ENCODE measurements at regions not wholly inside any gene's neighbourhood (a gene's known extent, or its start where the extent isn't known, plus 50 kb on each side); places are given as distances from the start of the nearest gene placed in this dataset.

GRCh38 chr13:105519771-105520170 is 1015.7 kb downstream of the EFNB2 start:
- no peak for TF ChIP-seq ZFHX2 (tag by site-specific recombination; conservative IDR thresholded peaks at IDR 0.05)
- no peak for TF ChIP-seq SP7 (tag by site-specific recombination; IDR thresholded peaks at IDR 0.05)
- no peak for TF ChIP-seq SALL2 (tag by site-specific recombination; IDR thresholded peaks at IDR 0.05; ENCODE audit: borderline replicate concordance)
- no peak for TF ChIP-seq SCRT2 (tag by site-specific recombination; IDR thresholded peaks at IDR 0.05)
- no peak for TF ChIP-seq ZNF623 (tag by site-specific recombination; IDR thresholded peaks at IDR 0.05)
- TF ChIP-seq ZNF341 (tag by site-specific recombination; IDR thresholded peaks at IDR 0.05; ENCODE audit: low read depth) = no peak
- no peak for TF ChIP-seq ZNF670 (tag by site-specific recombination; IDR thresholded peaks at IDR 0.05; ENCODE audit: low read depth)
- no peak for TF ChIP-seq HOXA7 (CRISPR knock-in tag; IDR thresholded peaks at IDR 0.05; ENCODE audit: borderline replicate concordance)
- TF ChIP-seq ZBTB1 (tag by site-specific recombination; IDR thresholded peaks at IDR 0.05) = no peak
- no peak for TF ChIP-seq ZNF701 (tag by site-specific recombination; IDR thresholded peaks at IDR 0.05)
- TF ChIP-seq ZNF596 (tag by site-specific recombination; IDR thresholded peaks at IDR 0.05) = no peak
- no peak for TF ChIP-seq ZNF521 (tag by site-specific recombination; IDR thresholded peaks at IDR 0.05)
- Histone ChIP-seq H3K9me3 (ENCODE audit: control insufficient read depth, insufficient read depth, low read depth, low read length) (no peaks in the 10 kb centered on the region), H3K36me3 (ENCODE audit: control insufficient read depth in 2 of 2, insufficient read depth in 1 of 2, low read length in 2 of 2) (no peaks in the 10 kb centered on the region), H3K4me1 (ENCODE audit: control insufficient read depth, insufficient read depth, low read length) (no peaks in the 10 kb centered on the region), H3K4me3 (ENCODE audit: low read depth, low read length) (no peak overlapping the region), H3K27ac (ENCODE audit: extremely low read depth, low read depth, low read length) (no peak overlapping the region)
- ChIA-PET POLR2A (no interaction called here), CTCF (interaction anchor here (0.6 kb wide), 1 partner anchor 73 kb away, joined by 3 read pairs; no protein-coding TSS in a partner anchor)

GRCh38 chr13:105518086-105518485 is 1017.4 kb downstream of the EFNB2 start:
- TF ChIP-seq ZNF701 (tag by site-specific recombination; IDR thresholded peaks at IDR 0.05) (no peak), ZNF184 (tag by site-specific recombination; IDR thresholded peaks at IDR 0.05) (no peak), ZNF112 (tag by site-specific recombination; IDR thresholded peaks at IDR 0.05) (no peak), ZNF830 (tag by site-specific recombination; IDR thresholded peaks at IDR 0.05; ENCODE audit: low read depth) (no peak), ZNF211 (tag by site-specific recombination; IDR thresholded peaks at IDR 0.05; ENCODE audit: low read depth) (no peak), ZNF202 (tag by site-specific recombination; IDR thresholded peaks at IDR 0.05; ENCODE audit: borderline replicate concordance) (no peak), ZNF10 (tag by site-specific recombination; IDR thresholded peaks at IDR 0.05) (no peak), YY2 (tag by site-specific recombination; IDR thresholded peaks at IDR 0.05) (no peak), ZNF529 (tag by site-specific recombination; IDR thresholded peaks at IDR 0.05; ENCODE audit: insufficient replicate concordance) (no peak), ZNF558 (tag by site-specific recombination; IDR thresholded peaks at IDR 0.05) (no peak), ZNF19 (tag by site-specific recombination; IDR thresholded peaks at IDR 0.05; ENCODE audit: low read depth) (no peak), ELK4 (IDR thresholded peaks at IDR 0.05; ENCODE audit: borderline replicate concordance, low read depth, low read length) (no peak), ATF2 (tag by site-specific recombination; IDR thresholded peaks at IDR 0.05; ENCODE audit: low read depth) (no peak)
- Histone ChIP-seq H3K9me3 (ENCODE audit: control insufficient read depth, insufficient read depth, low read depth, low read length) (no peaks in the 10 kb centered on the region), H3K4me3 (ENCODE audit: low read depth, low read length) (no peak overlapping the region), H3K27ac (ENCODE audit: extremely low read depth, low read depth, low read length) (no peak overlapping the region), H3K4me1 (ENCODE audit: control insufficient read depth, insufficient read depth, low read length) (no peaks in the 10 kb centered on the region), H3K36me3 (ENCODE audit: control insufficient read depth in 2 of 2, insufficient read depth in 1 of 2, low read length in 2 of 2) (no peaks in the 10 kb centered on the region)
- CTCF ChIA-PET = no interaction called here
- POLR2A ChIA-PET = no interaction called here
